Panc1 (cell line): ENCODE measurements at regions not wholly inside any gene's neighbourhood (a gene's known extent, or its start where the extent isn't known, plus 50 kb on each side); places are given as distances from the start of the nearest gene placed in this dataset.
"Not testable (repeated sequence)": the region's sequence is repeated elsewhere in the genome, so short reads cannot be mapped to it uniquely, and the experiment has no call there.

Experiments used
- POLR2AphosphoS5 ChIP-seq: IDR thresholded peaks from 2 replicates; pipeline ENCODE4 v1.6.1; 2012; ENCODE audit warnings: mild to moderate bottlenecking, low read depth, low read length, moderate library complexity
- SIN3A ChIP-seq: IDR thresholded peaks from 2 replicates; pipeline ENCODE4 v1.6.1; 2012; ENCODE audit warnings: low read depth, mild to moderate bottlenecking, low read length, moderate library complexity, borderline replicate concordance; ENCODE audit not compliant: insufficient read depth
- TCF7L2 ChIP-seq: IDR thresholded peaks from 2 replicates; pipeline ENCODE4 v1.6.1; 2011; ENCODE audit warnings: mild to moderate bottlenecking, low read depth, low read length, inconsistent platforms
- TF ChIP-seq, protein P1 (sequence below): fragments of 450-650 bp; IDR thresholded peaks from 2 replicates; pipeline ENCODE4 v1.5.1; 2017; ENCODE audit warnings: mild to moderate bottlenecking
- TF ChIP-seq, protein P2 (sequence below), 2 experiments: IDR thresholded peaks; 2 replicates each; pipeline ENCODE4 v1.6.1; 2011 to 2012; ENCODE audit warnings: low read depth in 2 of 2, control low read depth in 1 of 2, low read length in 1 of 2, mild to moderate bottlenecking in 1 of 2, moderate library complexity in 1 of 2; ENCODE audit not compliant: insufficient read depth in 1 of 2

DNA sequence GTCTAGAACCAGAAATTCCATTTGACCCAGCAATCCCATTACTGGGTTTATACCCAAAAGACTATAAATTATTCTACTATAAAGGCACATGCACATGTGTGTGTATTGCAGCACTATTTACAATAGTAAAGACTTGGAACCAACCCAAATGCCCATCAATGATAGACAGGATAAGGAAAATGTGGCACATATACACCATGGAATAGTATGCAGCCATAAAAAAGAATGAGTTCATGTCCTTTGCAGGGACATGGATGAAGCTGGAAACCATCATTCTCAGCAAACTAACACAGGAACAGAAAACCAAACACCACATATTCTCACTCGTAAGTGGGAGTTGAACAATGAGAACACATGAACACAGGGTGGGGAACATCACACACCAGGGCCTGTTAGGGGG lies 57.0 kb downstream of the XCL2 start:
- TF ChIP-seq, protein P1, sequence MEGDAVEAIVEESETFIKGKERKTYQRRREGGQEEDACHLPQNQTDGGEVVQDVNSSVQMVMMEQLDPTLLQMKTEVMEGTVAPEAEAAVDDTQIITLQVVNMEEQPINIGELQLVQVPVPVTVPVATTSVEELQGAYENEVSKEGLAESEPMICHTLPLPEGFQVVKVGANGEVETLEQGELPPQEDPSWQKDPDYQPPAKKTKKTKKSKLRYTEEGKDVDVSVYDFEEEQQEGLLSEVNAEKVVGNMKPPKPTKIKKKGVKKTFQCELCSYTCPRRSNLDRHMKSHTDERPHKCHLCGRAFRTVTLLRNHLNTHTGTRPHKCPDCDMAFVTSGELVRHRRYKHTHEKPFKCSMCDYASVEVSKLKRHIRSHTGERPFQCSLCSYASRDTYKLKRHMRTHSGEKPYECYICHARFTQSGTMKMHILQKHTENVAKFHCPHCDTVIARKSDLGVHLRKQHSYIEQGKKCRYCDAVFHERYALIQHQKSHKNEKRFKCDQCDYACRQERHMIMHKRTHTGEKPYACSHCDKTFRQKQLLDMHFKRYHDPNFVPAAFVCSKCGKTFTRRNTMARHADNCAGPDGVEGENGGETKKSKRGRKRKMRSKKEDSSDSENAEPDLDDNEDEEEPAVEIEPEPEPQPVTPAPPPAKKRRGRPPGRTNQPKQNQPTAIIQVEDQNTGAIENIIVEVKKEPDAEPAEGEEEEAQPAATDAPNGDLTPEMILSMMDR: not testable (repeated sequence)
- not testable (repeated sequence) for TF ChIP-seq POLR2AphosphoS5, SIN3A, TCF7L2
- TF ChIP-seq, protein P2, sequence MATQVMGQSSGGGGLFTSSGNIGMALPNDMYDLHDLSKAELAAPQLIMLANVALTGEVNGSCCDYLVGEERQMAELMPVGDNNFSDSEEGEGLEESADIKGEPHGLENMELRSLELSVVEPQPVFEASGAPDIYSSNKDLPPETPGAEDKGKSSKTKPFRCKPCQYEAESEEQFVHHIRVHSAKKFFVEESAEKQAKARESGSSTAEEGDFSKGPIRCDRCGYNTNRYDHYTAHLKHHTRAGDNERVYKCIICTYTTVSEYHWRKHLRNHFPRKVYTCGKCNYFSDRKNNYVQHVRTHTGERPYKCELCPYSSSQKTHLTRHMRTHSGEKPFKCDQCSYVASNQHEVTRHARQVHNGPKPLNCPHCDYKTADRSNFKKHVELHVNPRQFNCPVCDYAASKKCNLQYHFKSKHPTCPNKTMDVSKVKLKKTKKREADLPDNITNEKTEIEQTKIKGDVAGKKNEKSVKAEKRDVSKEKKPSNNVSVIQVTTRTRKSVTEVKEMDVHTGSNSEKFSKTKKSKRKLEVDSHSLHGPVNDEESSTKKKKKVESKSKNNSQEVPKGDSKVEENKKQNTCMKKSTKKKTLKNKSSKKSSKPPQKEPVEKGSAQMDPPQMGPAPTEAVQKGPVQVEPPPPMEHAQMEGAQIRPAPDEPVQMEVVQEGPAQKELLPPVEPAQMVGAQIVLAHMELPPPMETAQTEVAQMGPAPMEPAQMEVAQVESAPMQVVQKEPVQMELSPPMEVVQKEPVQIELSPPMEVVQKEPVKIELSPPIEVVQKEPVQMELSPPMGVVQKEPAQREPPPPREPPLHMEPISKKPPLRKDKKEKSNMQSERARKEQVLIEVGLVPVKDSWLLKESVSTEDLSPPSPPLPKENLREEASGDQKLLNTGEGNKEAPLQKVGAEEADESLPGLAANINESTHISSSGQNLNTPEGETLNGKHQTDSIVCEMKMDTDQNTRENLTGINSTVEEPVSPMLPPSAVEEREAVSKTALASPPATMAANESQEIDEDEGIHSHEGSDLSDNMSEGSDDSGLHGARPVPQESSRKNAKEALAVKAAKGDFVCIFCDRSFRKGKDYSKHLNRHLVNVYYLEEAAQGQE (IDR thresholded peaks at IDR 0.05; ENCODE audit: insufficient read depth in 1 of 2, low read depth in 2 of 2, low read length in 1 of 2): not testable (repeated sequence)
